ENCODE measurements at regions not wholly inside any gene's neighbourhood (a gene's known extent, or its start where the extent isn't known, plus 50 kb on each side); places are given as distances from the start of the nearest gene placed in this dataset.
"Not testable (repeated sequence)": the region's sequence is repeated elsewhere in the genome, so short reads cannot be mapped to it uniquely, and the experiment has no call there.

GRCh38 chr14:28157289-28157869 lies 609.2 kb upstream of the FOXG1 start:
- DNase-seq: no peak

GRCh38 chr14:28157887-28158791 lies 608.4 kb upstream of the FOXG1 start:
- no peak for DNase-seq

DNA sequence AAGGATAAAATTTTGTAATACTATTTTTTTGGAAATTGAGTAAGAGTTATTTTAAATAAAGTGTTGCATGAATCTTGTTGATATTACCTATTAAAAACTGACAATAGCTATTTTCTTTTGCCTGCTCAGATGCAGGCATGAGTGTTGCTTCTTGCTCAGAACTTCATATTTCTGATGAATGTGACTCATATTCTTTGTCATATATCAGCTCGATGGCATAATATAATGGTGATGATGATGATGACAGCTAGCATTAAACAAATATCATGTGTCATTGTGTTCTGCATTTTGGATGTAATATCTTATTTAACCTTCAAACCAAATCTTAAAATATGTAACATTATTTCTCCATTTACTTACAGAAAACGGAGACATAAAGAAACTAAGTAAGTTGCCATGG lies 605.5 kb upstream of the FOXG1 start:
- no peak for DNase-seq

DNA sequence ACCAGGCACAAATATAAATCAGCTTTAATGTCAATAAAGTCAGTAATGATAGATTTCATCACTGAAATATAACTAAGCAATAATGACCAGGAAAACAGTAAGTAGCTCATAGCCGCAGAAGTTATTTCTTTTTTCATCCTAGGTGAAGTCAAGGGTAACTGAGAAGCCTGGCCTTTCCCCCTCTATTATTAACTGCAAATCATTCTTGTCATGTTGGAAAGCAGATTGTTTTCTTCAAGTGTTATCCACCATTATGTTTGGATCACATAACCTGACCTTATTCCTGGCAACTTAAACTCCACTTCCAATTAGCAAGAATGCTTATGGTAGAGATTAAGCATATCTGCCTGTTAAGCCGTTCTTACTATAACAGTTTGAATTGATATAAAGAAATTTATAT lies 603.4 kb upstream of the FOXG1 start:
- no peak for DNase-seq

GRCh38 chr14:28163897-28164296 lies 602.7 kb upstream of the FOXG1 start:
- DNase-seq: no peak

DNA sequence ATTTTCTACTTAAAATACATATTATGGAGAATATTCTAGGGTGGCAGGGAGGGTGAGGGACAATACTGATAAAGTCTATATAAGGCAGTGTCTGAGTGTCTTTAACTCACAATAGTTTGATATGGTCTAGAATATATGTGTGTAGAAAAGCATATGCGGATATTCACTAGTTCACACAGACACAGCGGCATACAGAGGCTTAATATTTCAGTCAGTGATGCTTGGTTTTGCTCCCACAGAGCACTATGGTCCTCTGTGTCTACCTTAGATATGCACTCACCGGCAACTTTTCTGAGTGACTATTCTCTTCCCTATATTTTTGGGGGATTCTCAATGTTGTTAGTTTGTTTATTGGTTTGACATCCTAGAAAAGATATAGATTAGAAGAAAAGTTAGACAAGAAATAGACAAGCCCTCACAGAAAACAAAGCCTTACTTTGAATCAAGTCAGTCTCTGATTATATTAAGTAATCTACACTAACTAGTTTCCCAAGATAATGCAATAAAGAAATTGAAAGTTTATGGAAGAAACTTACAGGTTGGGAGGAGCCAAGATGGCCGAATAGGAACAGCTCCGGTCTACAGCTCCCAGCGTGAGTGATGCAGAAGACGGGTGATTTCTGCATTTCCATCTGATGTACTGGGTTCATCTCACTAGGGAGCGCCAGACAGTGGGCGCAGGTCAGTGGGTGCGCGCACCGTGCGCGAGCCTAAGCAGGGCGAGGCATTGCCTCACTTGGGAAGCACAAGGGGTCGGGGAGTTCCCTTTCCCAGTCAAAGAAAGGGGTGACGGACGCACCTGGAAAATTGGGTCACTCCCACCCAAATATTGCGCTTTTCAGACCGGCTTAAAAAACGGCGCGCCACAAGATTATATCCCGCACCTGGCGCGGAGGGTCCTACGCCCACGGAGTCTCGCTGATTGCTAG lies 578.4 kb upstream of the FOXG1 start:
- DNase-seq: not testable (repeated sequence)

GRCh38 chr14:28196878-28197277 lies 569.7 kb upstream of the FOXG1 start:
- no peak for DNase-seq

DNA sequence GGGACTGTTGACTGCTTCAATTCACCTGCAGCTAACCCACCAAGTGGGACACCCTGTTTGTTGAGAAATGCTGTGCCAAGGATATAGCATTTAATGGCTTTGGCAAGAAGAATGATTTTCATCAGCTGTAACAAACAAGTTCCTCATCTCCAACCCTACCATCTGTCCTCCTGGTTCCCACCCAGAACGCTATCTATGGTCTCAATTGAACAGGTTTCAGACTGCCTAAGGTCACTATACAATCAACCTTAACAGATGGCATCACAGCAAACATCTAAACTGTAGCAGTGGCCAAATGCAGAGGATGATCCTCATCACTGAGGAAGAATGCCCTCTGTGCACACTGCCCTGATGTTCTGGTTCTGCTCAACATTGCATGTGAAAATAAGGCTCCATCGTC lies 546.2 kb upstream of the FOXG1 start:
- no peak for DNase-seq

DNA sequence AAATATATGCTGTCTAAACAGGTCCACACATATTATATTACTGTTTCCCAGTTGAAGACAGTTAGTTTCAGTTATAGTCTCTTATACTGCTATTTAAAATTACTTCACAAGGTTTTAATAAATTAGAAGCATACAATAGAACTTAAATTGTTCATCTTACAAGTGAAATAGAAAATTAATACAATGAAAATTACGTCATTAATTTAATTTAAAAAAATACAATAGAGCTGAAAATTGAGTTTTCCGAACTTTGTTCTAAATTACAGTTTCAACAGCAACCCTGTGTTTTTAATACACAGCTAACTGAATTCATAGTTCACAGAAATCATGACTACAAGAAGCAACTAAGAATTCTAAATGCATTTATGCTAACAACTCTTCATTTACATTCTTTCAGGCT lies 525.7 kb upstream of the FOXG1 start:
- DNase-seq: no peak

DNA sequence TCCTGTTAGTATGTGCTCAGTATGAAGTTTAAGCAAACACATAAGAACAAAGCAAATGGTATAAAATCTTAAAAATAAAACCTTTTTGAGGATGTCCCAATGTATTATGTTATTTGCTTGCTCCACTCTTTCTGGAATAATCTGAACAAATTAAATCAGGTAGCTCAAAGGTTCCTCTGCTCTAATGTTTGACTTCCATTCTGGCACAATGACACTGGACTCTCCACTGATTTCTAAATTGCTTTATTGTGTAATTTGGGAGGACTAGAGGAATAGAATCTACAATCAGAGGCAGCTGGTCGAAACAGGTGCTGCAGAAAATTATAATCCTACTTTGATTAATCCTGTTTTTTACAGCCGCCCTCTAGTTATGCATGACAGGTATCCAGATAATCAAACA lies 523.7 kb upstream of the FOXG1 start:
- DNase-seq: no peak

DNA sequence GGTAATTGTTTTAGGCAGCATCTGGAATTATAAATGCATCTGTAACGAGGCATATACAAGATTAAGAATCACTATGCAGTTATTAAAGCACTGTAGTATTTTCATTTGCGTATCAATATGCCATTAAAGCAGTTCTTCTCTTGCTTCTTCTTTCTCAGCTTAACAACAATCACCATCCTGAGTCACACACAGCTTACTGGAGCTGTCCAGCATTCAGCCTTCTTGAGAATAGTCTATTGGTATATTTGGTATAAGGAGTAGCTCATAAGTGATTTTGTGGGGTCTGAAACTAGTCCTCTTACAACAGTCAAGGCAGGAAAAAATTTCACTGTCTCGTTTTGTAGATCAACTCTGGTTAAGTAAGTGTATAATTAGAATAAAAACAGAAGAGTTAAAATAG lies 523.0 kb upstream of the FOXG1 start:
- no peak for DNase-seq

DNA sequence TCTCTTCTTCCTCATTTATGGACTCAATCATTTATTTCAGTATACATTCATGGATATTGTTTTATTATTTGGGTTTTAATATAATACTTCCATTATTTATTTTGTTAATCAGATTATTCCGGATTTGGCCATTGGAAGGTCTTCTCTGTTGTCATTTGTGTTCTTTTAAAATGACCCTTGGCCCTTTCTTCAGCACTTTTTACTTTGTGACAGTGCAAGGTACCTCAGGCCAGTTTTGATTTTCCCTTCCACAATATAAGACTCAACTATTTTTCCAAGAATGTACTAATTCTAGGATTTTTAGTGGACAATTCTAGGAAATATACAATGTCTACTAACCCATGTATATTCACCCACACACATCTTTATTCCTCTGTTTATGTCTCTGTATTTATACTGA lies 521.4 kb upstream of the FOXG1 start:
- DNase-seq: no peak

GRCh38 chr14:28247491-28247890 lies 519.1 kb upstream of the FOXG1 start:
- DNase-seq: no peak

DNA sequence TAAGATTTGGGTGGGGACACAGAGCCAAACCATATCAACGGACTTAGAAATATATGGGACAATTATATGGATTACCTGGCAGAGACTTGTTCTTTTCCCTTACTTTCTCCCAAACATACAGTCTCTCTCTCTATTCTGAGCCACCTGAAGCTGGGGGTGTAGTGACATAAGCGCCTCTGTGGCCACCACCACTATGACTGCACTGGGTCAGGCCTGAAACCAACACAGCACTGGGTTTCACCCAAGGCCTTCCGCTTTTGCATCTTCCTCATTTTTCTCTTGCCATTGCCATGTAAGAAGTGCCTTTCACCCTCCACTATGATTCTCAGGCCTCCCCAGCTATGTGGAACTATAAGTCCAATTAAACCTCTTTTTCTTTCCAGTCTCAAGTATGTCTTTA lies 514.5 kb upstream of the FOXG1 start:
- not testable (repeated sequence) for DNase-seq

GRCh38 chr14:28254768-28255167 lies 511.8 kb upstream of the FOXG1 start:
- DNase-seq: no peak

GRCh38 chr14:28264306-28264705 lies 502.3 kb upstream of the FOXG1 start:
- DNase-seq: no peak

DNA sequence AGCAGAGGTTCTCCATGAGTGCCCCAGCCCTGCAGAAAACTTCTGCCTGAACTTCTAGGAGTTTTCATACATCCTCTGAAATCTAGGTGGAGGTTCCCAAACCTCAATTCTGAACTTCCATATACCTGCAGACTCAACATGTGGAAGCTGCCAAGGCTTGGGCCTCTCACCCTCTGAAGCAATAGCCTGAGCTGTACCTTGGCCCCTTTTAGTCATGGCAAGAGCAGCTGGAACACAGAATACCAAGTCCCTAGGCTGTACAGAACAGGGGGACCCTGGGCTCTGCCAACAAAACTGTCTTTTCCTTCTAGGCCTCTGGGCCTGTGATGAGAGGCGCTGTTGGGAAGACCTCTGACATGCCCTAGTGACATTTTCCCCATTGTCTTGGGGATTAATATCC lies 494.3 kb upstream of the FOXG1 start:
- DNase-seq: no peak

DNA sequence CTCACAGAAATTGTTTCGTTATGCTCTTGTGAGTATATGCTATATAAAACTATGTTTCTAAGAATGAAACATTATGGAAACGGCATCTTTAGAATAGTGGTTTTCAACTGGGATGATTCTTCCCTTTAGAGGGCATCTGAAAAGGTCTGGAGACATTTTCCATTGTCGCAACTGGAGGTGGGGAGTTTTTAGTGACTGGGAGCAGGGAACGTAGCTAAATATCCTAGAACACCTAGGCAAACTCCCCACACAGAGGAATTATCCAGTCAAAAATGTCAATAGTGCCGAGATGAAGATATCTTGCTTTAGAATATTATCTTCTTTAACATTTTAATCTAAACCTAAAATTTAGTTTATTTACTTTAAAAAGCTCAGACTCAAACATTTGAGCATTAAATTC lies 486.1 kb upstream of the FOXG1 start:
- no peak for DNase-seq

DNA sequence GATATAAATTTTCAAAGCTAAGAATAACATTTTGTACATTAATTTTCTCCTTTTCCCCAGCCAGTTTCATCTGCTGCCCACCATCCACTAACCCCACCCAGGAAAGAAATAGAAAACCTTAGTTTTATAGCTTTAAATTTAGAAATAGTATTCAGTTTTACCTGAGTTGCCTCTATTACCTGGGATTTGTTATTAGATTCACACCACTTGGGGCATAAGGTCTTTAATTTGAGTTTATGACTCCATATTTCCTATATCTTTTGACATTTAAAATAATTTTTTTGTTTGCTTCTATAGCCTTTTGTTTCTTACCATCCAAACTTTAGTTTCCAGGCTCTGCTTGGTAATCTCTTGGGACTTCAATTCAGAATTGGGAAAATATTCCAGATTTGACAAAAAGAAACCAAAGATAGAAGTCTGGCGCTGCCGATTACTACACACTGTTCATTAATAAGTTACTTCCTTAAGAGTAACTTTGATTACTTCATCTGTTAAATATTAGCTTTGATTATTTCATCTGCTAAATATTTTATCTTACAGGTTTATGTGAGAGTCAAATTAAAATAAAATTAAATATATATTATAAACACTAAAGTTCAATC lies 485.5 kb upstream of the FOXG1 start:
- DNase-seq: no peak

- DNase-seq: no peak
Measured at GRCh38 chr14:28284546-28285300, 481.9 kb upstream of the FOXG1 start.

DNA sequence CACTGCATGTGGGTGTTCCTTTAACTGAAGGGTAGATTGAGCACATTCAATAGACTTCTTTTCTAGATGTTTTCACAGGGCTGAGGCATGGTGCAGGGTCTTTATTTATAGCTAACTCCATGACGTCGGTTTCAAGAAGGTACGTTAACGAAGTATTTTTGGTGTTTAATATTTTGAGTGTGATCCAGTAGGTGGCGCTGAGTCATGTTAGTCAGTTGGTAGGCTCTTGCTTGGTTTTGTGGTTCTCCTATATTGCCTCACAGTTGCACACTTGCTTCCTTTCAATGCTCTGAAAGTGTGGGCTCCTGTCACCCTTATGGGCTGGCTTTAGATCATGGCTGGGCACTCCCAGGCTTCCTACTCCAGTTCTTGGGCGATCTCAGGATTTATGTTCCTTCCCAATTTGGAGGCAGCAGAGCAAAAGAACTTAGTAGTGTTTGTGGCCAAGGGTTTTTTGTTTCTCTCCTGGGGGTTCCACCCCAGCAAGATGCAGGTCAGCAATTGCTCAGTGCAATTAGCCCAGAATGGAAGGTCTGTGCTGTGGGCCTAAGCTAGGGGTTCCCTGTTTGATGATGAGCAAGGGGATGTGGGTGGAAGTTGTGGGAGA lies 471.6 kb upstream of the FOXG1 start:
- no peak for DNase-seq

DNA sequence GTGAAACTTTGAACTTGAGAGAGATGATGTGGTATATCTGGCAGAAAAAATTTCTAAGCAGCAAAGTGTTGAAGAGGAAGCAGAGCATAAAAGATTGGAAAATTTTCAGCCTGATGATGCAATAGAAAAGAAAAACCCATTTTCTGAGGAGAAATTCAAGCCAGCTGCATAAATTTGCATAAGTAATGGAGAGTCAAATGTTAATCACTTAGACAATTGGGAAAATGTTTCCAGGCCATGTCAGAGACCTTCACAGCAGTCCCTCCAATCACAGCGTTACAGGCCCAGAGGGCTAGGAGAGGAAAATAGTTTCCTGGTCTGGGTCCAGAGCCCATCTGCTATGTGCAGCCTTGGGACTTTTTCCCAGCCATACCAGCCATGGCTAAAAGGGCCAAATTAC lies 469.0 kb upstream of the FOXG1 start:
- no peak for DNase-seq
